ENCODE measurements at regions not wholly inside any gene's neighbourhood (a gene's known extent, or its start where the extent isn't known, plus 50 kb on each side); places are given as distances from the start of the nearest gene placed in this dataset.

DNA sequence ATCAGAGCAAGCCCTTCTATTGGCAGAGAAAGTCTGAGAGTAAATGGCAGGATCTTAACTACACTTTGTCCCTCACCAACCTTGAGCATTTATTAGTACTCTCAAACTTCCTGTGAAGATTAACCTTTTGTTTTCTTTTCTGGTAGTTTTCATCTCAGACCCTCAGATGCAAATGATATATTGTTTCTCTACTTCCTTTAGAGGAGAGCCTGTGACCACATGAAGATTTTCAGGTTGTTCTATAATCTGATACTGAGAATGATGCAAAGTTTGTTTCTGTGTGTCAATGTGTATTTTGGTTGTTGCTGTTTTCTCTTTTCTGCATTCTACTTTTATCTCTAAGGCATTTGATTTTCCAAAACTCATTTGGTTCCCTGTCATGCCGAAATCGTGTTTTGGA lies 165.8 kb upstream of the CYSLTR1 start:
- DNase-seq (ENCODE audit: low read depth in 2 of 3, low spot score in 1 of 3): no peak

DNA sequence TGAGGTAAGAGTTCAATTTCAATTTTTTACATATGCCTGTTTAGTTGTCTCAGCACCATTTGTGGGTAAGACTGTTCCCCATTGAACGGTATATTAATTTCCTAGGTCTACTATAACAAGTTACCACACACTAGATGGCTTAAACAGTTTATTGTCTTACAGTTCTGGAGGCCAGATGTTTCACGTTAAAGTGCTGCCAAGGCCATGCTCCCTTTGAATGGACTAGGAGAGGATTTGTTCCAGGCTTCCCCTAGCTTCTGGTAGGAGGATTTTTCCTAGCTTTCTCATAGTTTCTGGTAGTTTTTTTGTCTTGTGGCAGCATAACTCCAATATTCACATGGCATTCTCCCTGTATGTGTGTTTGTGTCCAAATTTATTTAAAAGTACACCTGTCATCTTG lies 149.3 kb upstream of the CYSLTR1 start:
- no peak for DNase-seq (ENCODE audit: low read depth in 2 of 3, low spot score in 1 of 3)

DNA sequence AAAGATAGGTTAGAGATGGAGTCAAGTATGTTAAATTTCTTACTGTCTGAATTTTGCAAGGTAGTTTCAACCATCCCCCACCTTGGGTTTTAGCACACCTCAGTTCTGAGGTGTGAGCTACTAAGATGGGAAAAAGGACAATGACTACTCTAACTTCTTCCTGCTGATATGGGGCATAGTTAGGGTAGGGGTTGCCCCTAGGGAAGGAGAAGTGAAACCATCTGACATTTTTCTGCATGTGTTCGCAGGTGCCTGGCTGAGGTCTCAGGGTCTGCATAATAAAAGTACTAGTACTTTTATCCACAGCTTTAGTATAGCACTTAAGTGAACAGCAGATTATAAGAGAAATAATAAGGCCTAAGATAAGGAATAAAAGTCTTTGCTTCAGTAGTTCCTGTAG lies 129.5 kb upstream of the CYSLTR1 start:
- DNase-seq (ENCODE audit: low read depth in 2 of 3, low spot score in 1 of 3): no peak

DNA sequence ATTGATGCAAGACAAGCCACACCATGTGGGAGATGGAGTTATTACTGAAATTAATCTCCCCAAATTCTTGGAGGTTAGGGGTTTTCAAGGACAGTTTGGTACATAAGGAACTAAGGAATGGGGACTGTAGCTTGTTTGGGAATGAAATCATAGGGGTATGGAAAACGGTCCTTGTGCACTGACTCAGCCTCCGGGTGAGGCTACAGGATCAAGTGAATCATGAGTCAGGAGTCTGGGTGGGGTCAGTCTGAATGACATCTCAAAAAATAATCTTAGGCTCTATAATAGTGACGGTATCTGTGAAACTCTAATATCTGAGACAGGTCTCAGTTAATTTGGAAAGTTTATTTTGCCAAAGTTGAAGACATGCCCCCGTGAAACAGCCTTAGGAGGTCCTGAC lies 128.5 kb upstream of the CYSLTR1 start:
- DNase-seq (ENCODE audit: low read depth in 2 of 3, low spot score in 1 of 3): no peak

DNA sequence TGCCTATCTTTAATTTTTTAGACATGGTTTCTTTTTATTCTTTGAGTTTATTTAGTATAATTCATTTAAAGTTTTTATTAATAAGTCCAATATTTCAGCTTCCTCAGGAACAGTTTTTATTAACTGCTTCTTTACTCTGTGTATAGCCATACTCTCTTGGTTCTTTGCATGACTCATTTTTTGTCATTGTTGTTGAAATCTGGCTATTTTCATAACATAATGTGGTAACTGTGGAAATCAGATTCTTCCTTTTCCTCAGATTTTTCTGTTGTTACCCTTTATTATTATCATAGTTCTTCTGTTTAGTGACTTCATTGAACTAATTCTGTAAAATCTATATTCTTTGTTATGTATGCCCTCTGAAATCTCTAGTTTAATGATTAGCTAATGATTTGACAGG lies 124.9 kb upstream of the CYSLTR1 start:
- no peak for DNase-seq (ENCODE audit: low read depth in 2 of 3, low spot score in 1 of 3)

DNA sequence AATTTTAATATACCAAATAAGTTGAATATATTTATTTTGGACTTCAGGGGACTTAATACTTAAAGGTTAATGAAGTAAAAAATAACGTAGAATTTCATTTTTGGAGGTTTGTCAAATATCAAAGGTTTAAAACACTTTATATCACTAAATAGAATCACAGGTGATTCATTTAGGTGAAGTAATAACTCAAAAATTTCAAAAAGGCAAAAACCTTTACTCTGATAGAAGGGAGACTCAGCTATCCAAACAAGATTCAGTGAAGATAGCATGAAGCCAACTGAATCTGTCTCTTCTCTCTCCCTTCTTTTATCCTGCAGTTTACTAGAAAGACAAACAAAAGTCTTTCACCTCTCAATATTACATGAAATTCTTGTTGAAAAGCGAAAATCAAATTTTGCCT lies 110.2 kb upstream of the CYSLTR1 start:
- DNase-seq (ENCODE audit: low read depth in 2 of 3, low spot score in 1 of 3): no peak

GRCh38 chrX:78429172-78429571 lies 101.8 kb upstream of the CYSLTR1 start:
- no peak for DNase-seq (ENCODE audit: low read depth in 2 of 3, low spot score in 1 of 3)

DNA sequence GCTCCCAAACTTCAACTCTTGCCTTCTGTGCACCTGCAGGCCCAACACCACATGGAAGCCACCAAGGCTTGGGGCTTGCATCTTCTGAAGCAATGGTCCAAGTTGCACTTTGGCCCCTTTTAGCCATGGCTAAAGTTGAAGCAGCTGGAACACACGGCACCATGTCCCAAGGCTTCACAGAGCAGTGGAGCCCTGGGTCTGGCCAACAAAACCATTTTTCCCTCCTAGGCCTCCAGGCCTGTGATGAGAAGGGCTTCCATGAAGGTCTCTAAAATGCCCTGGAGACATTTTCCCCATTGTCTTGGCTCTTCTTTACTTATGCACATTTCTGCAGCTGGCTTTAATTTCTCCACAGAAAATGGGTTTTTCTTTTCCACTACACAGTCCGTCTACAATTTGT lies 61.3 kb upstream of the CYSLTR1 start:
- no peak for DNase-seq (ENCODE audit: low read depth in 2 of 3, low spot score in 1 of 3)

DNA sequence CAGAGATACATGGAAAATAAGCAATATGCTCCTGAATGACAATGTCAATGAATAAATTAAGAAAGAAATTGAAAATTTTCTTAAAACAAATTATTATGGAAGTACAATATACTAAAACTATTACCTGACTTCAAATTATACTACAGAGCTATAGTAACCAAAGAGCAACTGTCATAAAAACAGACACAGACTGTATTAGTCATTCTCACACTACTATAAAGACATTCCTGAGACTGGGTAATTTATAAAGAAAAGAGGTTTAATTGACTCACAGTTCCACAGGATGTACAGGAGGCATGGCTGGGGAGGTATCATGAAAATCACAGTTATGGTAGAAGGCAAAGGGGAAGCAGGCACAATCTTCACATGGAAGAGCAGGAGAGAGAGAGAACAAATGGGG lies 60.0 kb upstream of the CYSLTR1 start:
- no peak for DNase-seq (ENCODE audit: low read depth in 2 of 3, low spot score in 1 of 3)

DNA sequence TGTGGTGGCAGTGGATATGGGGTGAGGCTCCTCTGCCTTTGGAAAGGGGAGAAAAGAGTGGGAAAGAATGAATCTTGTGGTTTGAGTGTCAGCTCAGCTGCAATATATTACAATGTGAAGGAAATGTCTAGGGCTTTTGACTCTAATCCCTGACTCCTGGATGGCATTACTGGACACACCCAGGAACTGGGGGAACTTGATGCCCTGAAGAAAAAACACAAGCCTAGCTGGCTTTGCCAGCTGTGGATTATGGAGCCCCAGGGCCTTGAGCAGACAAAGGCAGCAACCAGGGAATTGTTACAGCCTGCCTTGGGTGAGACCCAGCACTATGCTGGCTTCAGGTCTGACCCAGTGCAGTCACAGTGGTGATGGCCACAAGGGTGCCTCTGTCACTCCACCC lies 57.1 kb upstream of the CYSLTR1 start:
- DNase-seq (ENCODE audit: low read depth in 2 of 3, low spot score in 1 of 3): no peak

DNA sequence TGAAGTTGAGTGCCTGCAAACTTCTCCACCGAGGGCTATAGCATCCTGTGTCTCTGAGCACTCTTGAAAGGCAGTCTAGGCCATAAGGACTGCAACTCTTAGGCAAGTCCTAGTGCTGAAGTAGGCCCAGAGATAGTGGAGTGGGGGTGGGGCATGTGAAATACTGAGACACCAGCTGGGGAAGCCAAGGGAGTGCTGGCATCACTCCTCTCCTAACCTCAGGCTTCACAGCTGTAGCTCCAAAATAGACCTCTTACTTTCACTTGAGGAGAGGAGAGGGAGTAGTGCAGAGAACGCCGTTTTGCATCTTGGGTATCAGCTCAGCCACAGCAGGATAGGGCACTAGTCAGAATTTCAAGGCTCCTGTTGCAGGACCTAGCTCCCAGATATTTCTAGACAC lies 56.2 kb upstream of the CYSLTR1 start:
- no peak for DNase-seq (ENCODE audit: low read depth in 2 of 3, low spot score in 1 of 3)

DNA sequence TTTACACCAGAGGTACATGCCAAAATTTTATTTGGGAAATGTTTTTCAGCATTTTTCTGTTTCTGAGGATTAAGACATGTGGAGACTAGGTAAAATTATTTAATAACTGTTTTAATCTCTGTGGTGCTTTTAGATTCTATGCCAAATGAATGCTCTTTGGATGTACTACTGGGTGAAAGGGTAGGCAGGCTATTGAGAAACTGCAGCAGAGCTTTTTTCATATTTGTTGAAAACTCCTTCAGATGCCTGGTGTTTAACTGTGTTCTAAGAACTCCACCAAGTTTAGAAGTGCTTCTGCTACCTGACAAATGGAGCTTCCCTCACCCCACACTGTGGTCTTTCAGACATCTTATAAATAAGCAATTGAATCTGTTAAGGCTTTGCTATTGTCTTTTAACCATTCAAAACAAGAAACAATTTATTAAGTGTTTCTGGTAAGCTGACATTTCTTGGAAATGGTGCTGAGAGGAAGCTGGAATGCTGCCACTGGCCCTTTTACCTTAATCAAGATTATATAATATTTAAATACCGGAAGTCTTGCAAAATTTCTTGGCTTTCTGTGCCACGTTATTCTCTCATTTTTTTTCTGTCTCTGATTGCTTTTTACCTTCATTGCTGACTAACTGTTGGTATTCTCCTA lies 51.2 kb upstream of the CYSLTR1 start:
- no peak for DNase-seq (ENCODE audit: low read depth in 2 of 3, low spot score in 1 of 3)
